OCI-LY7 (cell line): ENCODE measurements at regions not wholly inside any gene's neighbourhood (a gene's known extent, or its start where the extent isn't known, plus 50 kb on each side); places are given as distances from the start of the nearest gene placed in this dataset.

Source experiments
- BruUV-seq: library from RNA; stranded (reverse); fragments of 400-500 nt; replicated peaks from 2 replicates; lab custom pipeline; 2021; lab: Mats Ljungman, UMichigan
- CTCF ChIA-PET: fragments of 300-600 bp; sonication (Branson Sonifier 250); formaldehyde crosslinking; loops from one replicate; lab custom pipeline; 2022; ENCODE audit warnings: antibody characterized with exemption; ENCODE audit not compliant: unreplicated experiment; lab: Charles Lee
- POLR2A ChIA-PET: fragments of 300-600 bp; sonication (Branson Sonifier 250); formaldehyde crosslinking; loops from one replicate; lab custom pipeline; 2022; ENCODE audit warnings: antibody characterized with exemption; lab: Charles Lee
- DNase-seq: peaks from one replicate; pipeline ENCODE4 v3.0.0-alpha.2; 2015; ENCODE audit warnings: low spot score
- H2AFZ ChIP-seq: fragments of 200-600 bp; sonication (generic), shearing (Covaris generic); 2 replicates; pipeline ENCODE4 v1.6.1; 2014; ENCODE audit warnings: mild to moderate bottlenecking, antibody characterized with exemption, low read length, moderate library complexity
- H3K27ac ChIP-seq: fragments of 200-600 bp; sonication (generic); 2 replicates; pipeline ENCODE4 v1.5.1; 2014; ENCODE audit warnings: mixed run types, low read depth, mild to moderate bottlenecking, moderate library complexity, low read length, inconsistent platforms; ENCODE audit not compliant: poor library complexity, severe bottlenecking
- H3K36me3 ChIP-seq: fragments of 200-600 bp; sonication (generic); 2 replicates; pipeline ENCODE4 v1.6.1; 2014; ENCODE audit warnings: mild to moderate bottlenecking, antibody characterized with exemption, low read length, moderate library complexity, mixed read lengths; ENCODE audit not compliant: insufficient read depth
- H3K4me1 ChIP-seq: fragments of 200-600 bp; sonication (generic); 2 replicates; pipeline ENCODE4 v1.5.1; 2014; ENCODE audit warnings: mild to moderate bottlenecking, low read length; ENCODE audit not compliant: insufficient read depth, poor library complexity, severe bottlenecking
- H3K4me2 ChIP-seq: fragments of 200-600 bp; sonication (generic); 2 replicates; pipeline ENCODE4 v1.6.1; 2014; ENCODE audit warnings: mild to moderate bottlenecking, low read length
- H3K4me3 ChIP-seq: fragments of 200-600 bp; sonication (generic); 2 replicates; pipeline ENCODE4 v1.5.1; 2014; ENCODE audit warnings: mild to moderate bottlenecking, low read depth, low read length; ENCODE audit not compliant: poor library complexity, severe bottlenecking
- H3K79me2 ChIP-seq: fragments of 200-600 bp; sonication (generic); 2 replicates; pipeline ENCODE4 v1.6.1; 2016; ENCODE audit warnings: low read depth, mild to moderate bottlenecking, low read length, moderate library complexity, mixed read lengths; ENCODE audit not compliant: insufficient read depth
- H3K9me2 ChIP-seq: fragments of 200-600 bp; sonication (generic); 2 replicates; pipeline ENCODE4 v1.6.1; 2016; ENCODE audit warnings: mild to moderate bottlenecking, low read length, mixed read lengths; ENCODE audit not compliant: insufficient read depth
- H3K9me3 ChIP-seq: fragments of 200-600 bp; sonication (generic); 2 replicates; pipeline ENCODE4 v1.6.1; 2014; ENCODE audit warnings: mild to moderate bottlenecking, mixed run types, low read length, mixed read lengths
- H4K20me1 ChIP-seq: fragments of 200-600 bp; sonication (generic); 2 replicates; pipeline ENCODE4 v1.6.1; 2014; ENCODE audit warnings: mild to moderate bottlenecking, antibody characterized with exemption, low read length, moderate library complexity, mixed read lengths; ENCODE audit not compliant: insufficient read depth
- EZH2phosphoT487 ChIP-seq: fragments of 200-600 bp; sonication (generic); IDR thresholded peaks from 2 replicates; pipeline ENCODE4 v1.6.1; 2018; ENCODE audit warnings: low read depth, borderline replicate concordance, mild to moderate bottlenecking, mixed run types, antibody characterized with exemption, low read length, moderate library complexity, mixed read lengths
- intact Hi-C: fragments of 100-400 bp; cut with micrococcal nuclease; formaldehyde crosslinking; loops from one replicate; pipeline ENCODE4 v1.10.0; 2022; ENCODE audit not compliant: unreplicated experiment
- TF ChIP-seq, protein P1 (sequence below): fragments of 200-600 bp; sonication (generic); conservative IDR thresholded peaks from 2 replicates; pipeline ENCODE4 v1.5.1; 2014; ENCODE audit warnings: mild to moderate bottlenecking, antibody characterized with exemption, low read length, moderate library complexity, mixed read lengths

GRCh38 chr5:121667292-121667691 is 184.4 kb upstream of the FTMT start:
- BruUV-seq: no TSS peak
- Histone ChIP-seq H3K36me3 (no peaks in the 10 kb centered on the region), H3K4me1 (no peaks in the 10 kb centered on the region), H3K4me2 (no peak overlapping the region), H3K9me3 (no peaks in the 10 kb centered on the region), H3K79me2 (no peaks in the 10 kb centered on the region), H3K4me3 (no peak overlapping the region), H2AFZ (no peak overlapping the region), H3K27ac (no peak overlapping the region), H3K9me2 (no peaks in the 10 kb centered on the region), H4K20me1 (no peaks in the 10 kb centered on the region)
- CTCF ChIA-PET: interaction anchor here (0.6 kb wide), 1 partner anchor 41 kb away, joined by 3 read pairs; no protein-coding TSS in a partner anchor
- no peak for DNase-seq
- intact Hi-C loops: no loop called here
- no peak for TF ChIP-seq EZH2phosphoT487
- TF ChIP-seq, protein P1, sequence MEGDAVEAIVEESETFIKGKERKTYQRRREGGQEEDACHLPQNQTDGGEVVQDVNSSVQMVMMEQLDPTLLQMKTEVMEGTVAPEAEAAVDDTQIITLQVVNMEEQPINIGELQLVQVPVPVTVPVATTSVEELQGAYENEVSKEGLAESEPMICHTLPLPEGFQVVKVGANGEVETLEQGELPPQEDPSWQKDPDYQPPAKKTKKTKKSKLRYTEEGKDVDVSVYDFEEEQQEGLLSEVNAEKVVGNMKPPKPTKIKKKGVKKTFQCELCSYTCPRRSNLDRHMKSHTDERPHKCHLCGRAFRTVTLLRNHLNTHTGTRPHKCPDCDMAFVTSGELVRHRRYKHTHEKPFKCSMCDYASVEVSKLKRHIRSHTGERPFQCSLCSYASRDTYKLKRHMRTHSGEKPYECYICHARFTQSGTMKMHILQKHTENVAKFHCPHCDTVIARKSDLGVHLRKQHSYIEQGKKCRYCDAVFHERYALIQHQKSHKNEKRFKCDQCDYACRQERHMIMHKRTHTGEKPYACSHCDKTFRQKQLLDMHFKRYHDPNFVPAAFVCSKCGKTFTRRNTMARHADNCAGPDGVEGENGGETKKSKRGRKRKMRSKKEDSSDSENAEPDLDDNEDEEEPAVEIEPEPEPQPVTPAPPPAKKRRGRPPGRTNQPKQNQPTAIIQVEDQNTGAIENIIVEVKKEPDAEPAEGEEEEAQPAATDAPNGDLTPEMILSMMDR: no peak
- POLR2A ChIA-PET: interaction anchor here (0.7 kb wide), 1 partner anchor 424 kb away, joined by 3 read pairs; no protein-coding TSS in a partner anchor

DNA sequence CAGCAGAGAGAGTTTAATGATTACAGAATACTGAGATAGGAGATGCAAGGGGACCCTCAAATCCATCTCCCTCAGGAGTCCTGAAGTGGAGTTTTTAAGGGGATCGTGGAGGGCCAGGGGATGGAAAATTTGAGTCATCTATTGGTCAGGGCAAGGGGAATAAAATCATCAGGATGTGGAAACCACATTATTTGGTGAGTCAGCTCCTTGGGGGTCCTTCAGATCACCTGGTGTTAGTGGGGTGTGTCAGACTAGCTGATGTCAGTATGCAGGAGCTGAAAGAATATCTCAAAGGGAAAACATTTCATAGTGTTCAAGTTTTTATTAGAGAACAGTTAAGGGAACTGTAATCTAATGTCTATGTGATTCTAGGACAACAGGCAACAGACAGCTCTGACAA is 183.0 kb upstream of the FTMT start:
- H3K4me3 ChIP-seq: no peak overlapping the region
- POLR2A ChIA-PET: interaction anchor here (0.7 kb wide), 1 partner anchor 11 kb away, joined by 3 read pairs; no protein-coding TSS in a partner anchor
- no peaks in the 10 kb centered on the region for H3K79me2 ChIP-seq
- TF ChIP-seq, protein P1: no peak
- TF ChIP-seq EZH2phosphoT487: no peak
- no peaks in the 10 kb centered on the region for H3K36me3 ChIP-seq
- intact Hi-C loops: no loop called here
- no peak overlapping the region for H3K27ac ChIP-seq
- BruUV-seq: no TSS peak
- no peaks in the 10 kb centered on the region for H3K4me1 ChIP-seq
- CTCF ChIA-PET: no interaction called here
- H3K9me2 ChIP-seq: no peaks in the 10 kb centered on the region
- no peak overlapping the region for H3K4me2 ChIP-seq
- no peak for DNase-seq
- H4K20me1 ChIP-seq: no peaks in the 10 kb centered on the region
- no peak overlapping the region for H2AFZ ChIP-seq
- H3K9me3 ChIP-seq: no peaks in the 10 kb centered on the region

- ChIA-PET CTCF (no interaction called here), POLR2A (interaction anchor here (0.7 to 1.3 kb wide), 4 partner anchors 9 to 1751 kb away, joined by 3 read pairs; no protein-coding TSS in a partner anchor)
- Histone ChIP-seq H3K9me3 (no peaks in the 10 kb centered on the region), H3K36me3 (no peaks in the 10 kb centered on the region), H3K4me2 (no peak overlapping the region), H2AFZ (no peak overlapping the region), H3K79me2 (no peaks in the 10 kb centered on the region), H3K4me1 (no peaks in the 10 kb centered on the region), H3K27ac (no peak overlapping the region), H4K20me1 (no peaks in the 10 kb centered on the region), H3K4me3 (no peak overlapping the region), H3K9me2 (no peaks in the 10 kb centered on the region)
- TF ChIP-seq EZH2phosphoT487: no peak
- TF ChIP-seq, protein P1: no peak
- BruUV-seq: no TSS peak
- intact Hi-C loops: no loop called here
- DNase-seq: no peak
Observed at GRCh38 chr5:121671624-121672023, 180.1 kb upstream of the FTMT start.
